Left ventricle myocardium superior (tissue), 1 donor: ENCODE measurements at regions not wholly inside any gene's neighbourhood (a gene's known extent, or its start where the extent isn't known, plus 50 kb on each side); places are given as distances from the start of the nearest gene placed in this dataset.

Experiments
- ATAC-seq: fragments of 200-7000 bp; cut with Tn5 transposase; one replicate; pipeline ENCODE4 v1.9.1; 2020; ENCODE audit warnings: mild to moderate bottlenecking, moderate library complexity
- DNase-seq: peaks from one replicate; pipeline ENCODE4 v3.0.0-alpha.2; 2020
- intact Hi-C: fragments of 100-400 bp; cut with micrococcal nuclease; formaldehyde crosslinking; loops from one replicate; pipeline ENCODE4 v1.11.0; 2022
- donor health status: DM: no; HTN: yes; CAD: no; lungs with severe emphysema.

GRCh38 chr15:98582900-98583554 lies 65.3 kb upstream of the IGF1R start:
- ATAC-seq = no peak
- no peak for DNase-seq
- intact Hi-C loops = no loop called here

GRCh38 chr15:98583771-98584430 lies 64.4 kb upstream of the IGF1R start:
- no peak for DNase-seq
- no peak for ATAC-seq
- intact Hi-C loops = no loop called here

- intact Hi-C loops = no loop called here
- ATAC-seq = no peak
- no peak for DNase-seq
Observed at GRCh38 chr15:98586066-98586465, 62.3 kb upstream of the IGF1R start.

DNA sequence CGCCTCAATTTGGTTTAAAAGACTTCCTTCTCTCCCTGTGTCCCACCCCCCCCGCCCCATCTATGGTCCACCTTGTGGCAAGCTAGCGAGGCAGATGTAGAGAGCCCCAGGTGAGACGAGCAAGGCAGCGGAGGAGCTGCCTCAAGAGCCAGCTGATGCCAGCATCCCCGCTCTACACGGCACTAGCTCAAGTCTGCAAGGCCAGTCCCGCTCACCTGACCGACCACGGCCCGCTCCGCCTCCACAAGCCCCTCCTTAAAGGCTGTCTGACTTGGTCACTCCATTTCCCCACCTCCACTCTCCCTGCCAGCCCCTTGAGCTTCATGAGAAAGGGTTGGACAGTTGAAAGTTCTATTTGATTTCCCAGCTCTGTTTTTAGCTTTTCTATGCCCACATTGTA lies 56.2 kb upstream of the IGF1R start:
- intact Hi-C loops = no loop called here
- no peak for ATAC-seq

GRCh38 chr15:98596131-98596530 lies 52.2 kb upstream of the IGF1R start:
- DNase-seq (no peak), ATAC-seq (no peak)
- intact Hi-C loops = no loop called here

More for the DNA sequence above, 56.2 kb upstream of the IGF1R start:
- no peak for DNase-seq

GRCh38 chr15:98596885-98597392 lies 51.4 kb upstream of the IGF1R start:
- DNase-seq = no peak
- no peak for ATAC-seq
- intact Hi-C loops = no loop called here

DNA sequence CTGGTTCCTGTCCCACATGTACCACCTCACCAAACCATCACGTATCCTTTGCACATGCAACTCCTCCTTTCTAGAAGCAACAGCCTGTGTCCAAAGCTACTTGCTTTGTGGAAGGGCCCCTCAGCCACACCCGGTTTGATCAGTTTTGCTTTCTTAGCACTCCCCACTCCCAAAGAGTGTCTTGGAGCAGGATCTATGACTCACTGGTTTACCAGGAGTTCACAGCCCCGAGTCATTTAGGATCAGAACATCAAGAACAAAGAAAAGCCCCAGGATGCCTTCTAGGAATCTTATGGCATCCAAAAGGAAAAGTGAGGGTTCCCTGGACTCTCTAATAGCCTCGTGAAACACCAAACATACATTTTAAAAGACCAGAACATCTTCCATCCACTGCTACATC lies 50.7 kb upstream of the IGF1R start:
- ATAC-seq (no peak), DNase-seq (no peak)
- intact Hi-C loops = no loop called here
